GM20000 (cell line): ENCODE measurements at regions not wholly inside any gene's neighbourhood (a gene's known extent, or its start where the extent isn't known, plus 50 kb on each side); places are given as distances from the start of the nearest gene placed in this dataset.
"Not testable (repeated sequence)": the region's sequence is repeated elsewhere in the genome, so short reads cannot be mapped to it uniquely, and the experiment has no call there.

ENCODE experiments used
- DNase-seq: peaks from one replicate; pipeline ENCODE4 v3.0.0; 2012; ENCODE audit warnings: low spot score
- CTCF ChIP-seq: IDR thresholded peaks from 2 replicates; pipeline ENCODE4 v1.5.1; 2012; ENCODE audit warnings: mild to moderate bottlenecking, control low read depth; ENCODE audit errors: extremely low read depth, missing control alignments

- no peak for TF ChIP-seq CTCF
- DNase-seq = no peak
Observed at GRCh38 chr3:94401466-94401865, 338.6 kb downstream of the NSUN3 start.

DNA sequence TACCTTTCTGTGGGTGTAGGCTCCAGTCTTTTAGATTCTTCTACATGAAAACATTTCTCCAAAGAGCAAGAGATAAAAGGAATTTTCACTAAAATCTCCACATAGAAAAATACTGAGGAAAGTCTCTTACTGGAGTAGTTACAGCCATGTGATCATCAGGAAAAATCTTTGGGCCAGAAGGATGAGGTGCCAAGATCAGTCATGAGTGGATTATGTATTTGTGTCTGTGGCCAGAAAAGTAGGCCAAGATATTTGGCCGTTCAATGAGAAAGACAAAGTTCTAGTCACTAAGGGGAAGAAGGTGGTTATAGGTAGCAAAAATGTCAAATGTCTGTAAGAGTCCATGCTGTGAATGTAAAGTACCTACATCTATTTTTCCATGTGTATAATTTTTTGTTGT, 339.3 kb downstream of the NSUN3 start:
- DNase-seq = no peak
- no peak for TF ChIP-seq CTCF

DNA sequence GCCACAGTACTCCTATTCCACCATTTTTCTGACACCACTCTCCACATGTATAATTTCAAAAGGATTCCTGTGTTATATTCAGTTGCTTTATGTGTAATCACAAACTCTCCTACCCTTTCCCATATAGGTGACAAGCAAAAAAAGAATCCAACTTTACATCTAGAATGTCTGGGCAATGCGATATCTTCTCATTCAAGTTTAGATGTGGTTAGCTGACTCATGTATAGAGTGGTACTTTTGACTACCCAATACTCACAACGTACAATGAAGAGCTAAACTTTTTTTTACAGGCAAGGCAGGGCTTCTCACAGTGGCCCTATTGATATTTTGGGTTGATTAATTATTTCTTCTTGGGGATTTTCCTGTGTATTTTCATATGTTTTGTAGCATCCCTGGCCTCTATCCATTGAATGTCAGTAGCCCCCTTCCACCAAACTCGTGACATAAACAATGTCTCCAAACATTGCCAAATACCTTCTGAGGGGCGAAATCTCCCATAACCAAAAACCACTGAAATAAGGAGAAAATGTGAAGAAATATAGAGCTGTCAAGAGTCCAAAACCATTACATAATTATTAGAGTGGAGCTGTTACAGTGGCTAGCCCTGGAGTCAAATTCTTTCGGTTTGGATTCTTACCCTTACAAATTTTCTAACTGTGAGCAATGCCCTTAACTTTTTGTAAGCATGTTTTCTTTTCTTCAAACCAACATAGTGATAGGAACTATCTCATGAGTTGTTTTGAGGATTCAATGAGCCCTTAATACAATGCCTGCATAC, 342.6 kb downstream of the NSUN3 start:
- DNase-seq = no peak
- no peak for TF ChIP-seq CTCF

GRCh38 chr3:94406595-94406994, 343.7 kb downstream of the NSUN3 start:
- no peak for DNase-seq
- TF ChIP-seq CTCF = no peak

GRCh38 chr3:94412936-94413335, 350.1 kb downstream of the NSUN3 start:
- DNase-seq = not testable (repeated sequence)

GRCh38 chr3:94413336-94414108, 350.7 kb downstream of the NSUN3 start:
- TF ChIP-seq CTCF = no peak
- DNase-seq = no peak

- TF ChIP-seq CTCF = no peak
- DNase-seq = no peak
Observed at GRCh38 chr3:94414418-94414817, 351.6 kb downstream of the NSUN3 start.
